HUDEP-2 (cell line): ENCODE measurements at regions not wholly inside any gene's neighbourhood (a gene's known extent, or its start where the extent isn't known, plus 50 kb on each side); places are given as distances from the start of the nearest gene placed in this dataset.

ENCODE experiments used
- DNase-seq, 76 experiments: peaks; one replicate each; lab custom pipeline; 2025; ENCODE audit not compliant: unreplicated experiment in 76 of 76; lab: John Stamatoyannopoulos, UW

DNA sequence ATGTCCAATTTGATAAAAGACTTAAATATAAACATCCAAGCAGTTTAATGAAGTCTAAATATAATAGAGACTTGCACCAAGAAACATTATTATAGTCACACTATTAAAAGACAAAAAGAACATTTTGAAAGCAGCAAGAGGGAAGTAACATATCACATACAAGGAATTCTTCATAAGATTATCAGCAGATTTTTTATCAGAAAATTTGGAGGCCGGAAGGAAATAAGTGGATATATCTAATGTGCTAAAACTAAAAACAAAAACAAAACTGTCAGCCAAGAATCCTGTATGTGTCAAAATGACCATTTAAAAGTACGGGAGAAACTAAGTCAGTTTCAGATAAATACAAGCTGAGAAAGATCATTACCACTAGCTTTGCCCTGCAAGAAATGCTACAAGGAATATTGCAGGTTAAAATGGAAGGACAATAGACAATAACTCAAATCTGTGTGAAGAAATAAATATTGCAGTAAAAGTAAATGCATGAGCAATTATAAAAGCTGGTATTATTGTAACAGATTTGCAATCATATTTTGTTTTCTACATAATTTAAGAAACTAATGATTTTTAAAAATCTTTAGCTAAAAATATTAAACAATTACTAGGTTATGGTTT, 1665.9 kb upstream of the PCDH20 start:
- no peak for DNase-seq

DNA sequence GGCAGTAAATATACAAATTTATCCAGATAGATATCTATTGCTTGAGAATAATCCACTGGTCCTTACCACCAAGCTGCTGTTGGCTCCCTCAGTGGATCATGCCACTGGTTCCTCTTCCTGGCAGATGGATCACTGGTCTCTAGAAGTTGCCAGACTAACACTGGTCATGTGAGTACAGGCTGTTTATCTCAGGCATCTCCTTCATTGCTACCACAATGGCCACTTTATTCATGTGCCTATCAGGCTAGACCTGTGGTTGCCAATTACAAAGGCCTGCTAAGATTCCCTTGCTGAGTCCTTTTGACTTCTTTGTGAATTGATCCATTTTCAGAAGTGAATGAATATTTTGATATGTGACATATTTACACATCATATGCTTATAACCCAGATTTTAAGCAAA, 1659.5 kb upstream of the PCDH20 start:
- DNase-seq: no peak

DNA sequence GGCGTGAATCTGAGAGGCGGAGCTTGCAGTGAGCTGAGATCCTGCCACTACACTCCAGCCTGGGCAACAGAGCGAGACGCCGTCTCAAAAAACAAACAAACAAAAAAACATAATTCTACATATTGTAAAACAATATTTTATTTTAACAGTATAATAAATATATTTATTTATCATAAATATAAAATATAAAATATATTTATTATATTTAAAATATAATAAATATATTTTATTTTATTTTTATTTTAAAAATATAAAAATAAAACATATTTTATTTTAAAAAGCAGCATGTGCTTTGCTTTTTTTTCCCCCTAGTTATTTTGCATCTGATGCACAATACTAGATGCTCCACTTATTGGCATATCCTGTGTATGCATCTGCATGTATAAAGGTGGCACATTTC, 1634.6 kb upstream of the PCDH20 start:
- no peak for DNase-seq

DNA sequence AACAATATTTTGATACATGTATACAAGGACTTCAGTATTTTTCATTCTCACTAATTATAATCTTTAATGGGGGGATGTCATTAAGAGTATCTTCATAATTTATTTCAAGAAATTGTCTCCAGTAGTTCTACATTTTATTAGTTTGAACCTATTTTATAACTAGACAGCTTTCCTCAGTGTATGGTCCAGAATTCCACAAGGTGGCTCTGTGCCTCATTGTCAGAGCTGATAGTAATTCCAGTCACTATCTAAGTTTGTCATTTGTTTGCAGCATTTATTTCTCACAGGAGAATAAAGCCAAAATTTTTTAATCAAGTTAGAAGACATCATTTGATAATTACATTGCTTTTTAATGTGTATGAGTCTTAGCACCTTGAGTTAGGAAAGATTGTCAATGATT, 1633.0 kb upstream of the PCDH20 start:
- DNase-seq: peak in 1 of 76 experiments; percentile 3

DNA sequence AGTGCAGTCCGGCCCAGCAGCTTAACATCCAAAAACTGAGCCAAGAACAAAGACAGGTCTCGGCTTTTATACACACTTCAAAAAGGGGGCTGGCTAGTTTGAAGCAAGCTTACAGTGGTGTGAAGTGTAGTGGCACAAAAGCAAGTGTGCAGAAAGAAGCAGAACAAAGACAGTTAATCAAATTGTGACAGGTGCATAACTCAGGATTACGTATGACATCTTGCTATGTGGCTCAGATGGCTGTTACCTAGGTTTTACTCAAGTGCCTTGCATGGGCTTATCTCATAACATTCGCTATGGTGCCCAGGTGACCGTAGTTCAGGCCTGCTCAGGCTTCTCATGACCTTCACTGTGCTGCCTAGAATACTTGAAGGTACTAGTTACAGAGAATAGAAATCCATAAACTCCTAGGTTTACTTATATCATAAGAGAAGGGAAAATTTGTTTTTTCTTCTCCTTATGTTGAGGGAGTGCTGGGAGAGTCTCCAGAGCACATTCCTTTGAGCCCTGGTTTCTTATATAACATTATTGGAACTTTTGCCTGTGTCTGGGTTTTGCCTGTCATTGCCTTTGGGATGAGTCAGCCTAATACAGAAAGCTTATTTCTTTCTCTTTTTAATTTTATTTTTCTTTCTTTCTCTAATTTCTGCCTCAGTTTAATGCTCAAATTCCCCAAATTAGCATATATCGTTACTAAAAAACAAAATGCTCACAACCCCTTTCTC, 1629.1 kb upstream of the PCDH20 start:
- no peak for DNase-seq

DNA sequence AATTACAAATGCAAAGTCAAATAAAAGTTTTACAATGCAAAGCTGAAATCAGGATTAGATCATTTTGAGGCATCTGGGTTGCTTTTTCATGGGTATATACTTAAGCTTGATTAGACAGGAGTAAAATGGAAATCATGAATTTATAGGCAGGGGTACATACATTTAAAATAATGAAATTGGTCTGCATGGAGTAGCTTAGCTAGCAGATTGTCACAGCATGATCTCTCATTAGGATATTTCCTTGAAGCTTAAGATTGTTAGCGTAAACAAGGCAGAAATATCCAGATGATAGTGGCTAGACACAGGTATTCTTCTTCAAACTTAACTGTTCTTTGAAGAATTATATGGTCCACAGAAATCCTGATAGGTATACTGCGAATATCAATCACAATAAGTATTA, 1627.0 kb upstream of the PCDH20 start:
- DNase-seq: no peak

DNA sequence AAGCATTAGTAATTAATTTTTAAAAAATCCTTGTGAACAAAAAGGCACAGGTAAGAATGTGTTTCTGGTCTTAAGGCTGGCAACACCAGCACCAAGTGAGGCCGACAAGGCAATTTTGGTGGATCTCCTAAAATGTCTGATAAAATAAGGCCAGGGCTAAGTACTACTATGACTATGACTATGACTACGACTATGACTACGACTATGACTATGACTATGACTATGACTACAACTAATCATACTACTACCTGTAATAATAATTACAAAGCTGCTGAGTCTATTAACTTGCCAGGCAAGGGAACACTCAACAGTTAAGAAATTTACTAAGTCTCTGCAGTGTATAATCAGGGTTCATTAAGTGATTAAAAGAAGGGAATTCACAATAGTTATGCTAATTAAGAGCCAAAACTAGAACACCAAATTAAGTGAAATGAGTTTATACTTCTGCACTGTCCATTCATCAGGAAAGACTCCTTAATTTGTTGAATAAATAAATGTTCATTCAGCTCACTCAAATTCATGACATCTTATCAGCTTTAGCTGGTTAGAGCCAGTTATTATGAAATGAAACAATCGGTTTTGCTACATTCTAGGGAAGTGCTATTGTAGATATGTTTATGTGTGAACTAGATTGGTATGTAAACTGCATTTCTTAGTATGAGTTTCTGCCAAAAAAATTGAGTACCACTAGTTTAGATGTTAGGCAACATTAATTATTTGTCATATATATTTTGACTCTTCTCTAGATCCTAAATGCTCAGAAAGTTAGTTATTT, 1626.2 kb upstream of the PCDH20 start:
- DNase-seq: no peak

DNA sequence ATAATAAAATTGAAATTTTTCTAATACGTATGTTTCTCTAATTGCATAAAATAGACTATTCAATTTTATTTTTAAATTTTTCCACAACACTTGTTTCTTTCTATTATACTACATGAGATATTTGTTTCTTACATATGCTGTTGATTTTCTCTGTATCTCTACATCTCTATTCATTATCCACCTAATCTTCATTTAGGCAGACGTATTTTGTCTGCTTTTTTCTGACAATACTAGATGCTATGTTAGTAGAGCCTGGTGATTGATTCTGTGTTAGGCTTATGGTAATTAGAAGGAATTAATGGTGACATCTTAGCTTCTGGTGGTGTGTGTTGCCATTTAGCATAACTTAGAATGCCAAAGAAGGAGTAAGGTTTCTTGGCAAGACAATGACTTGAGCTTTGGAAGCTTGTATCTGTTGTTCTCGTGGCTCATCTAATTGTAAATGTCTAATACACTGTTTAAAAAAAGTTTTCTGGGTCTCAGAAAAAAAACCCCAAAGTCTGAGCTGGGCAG, 1610.7 kb upstream of the PCDH20 start:
- DNase-seq: no peak

DNA sequence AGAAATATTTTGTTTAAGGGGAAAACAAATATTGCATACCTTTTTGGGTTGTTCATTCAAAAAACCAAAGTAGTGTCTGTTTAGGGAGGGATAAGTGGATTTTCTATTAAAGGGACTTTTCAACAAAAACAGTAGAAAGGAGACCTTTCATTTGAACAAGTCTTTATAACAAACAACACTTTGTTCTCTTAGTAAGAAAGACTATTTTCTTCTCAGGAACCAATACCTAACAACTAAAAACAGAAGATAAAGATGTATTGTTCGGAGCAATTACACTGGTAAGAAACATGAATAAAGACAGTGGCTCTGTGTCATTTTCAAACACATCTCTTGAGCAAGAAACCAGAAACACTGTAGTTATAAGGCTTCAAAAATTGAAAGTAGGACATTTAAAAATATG, 1610.1 kb upstream of the PCDH20 start:
- no peak for DNase-seq

DNA sequence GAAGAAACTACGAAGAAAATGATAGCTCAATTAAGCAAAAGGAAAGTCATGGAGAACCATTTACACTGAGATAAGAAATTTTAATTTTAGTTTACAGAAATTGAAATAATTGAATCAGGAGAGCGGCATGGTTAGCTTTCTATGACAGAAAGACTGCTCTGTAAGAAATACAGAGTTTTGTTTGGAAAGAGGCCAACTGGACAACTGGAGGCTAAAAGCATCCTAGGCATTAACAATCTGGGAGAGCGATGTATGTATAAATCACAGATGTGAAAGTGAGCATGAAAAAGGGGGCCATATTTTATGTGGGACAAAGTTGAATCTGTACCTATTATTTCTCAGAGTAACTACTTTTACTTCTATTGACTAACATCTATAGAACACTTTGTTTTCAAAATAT, 1608.8 kb upstream of the PCDH20 start:
- no peak for DNase-seq

DNA sequence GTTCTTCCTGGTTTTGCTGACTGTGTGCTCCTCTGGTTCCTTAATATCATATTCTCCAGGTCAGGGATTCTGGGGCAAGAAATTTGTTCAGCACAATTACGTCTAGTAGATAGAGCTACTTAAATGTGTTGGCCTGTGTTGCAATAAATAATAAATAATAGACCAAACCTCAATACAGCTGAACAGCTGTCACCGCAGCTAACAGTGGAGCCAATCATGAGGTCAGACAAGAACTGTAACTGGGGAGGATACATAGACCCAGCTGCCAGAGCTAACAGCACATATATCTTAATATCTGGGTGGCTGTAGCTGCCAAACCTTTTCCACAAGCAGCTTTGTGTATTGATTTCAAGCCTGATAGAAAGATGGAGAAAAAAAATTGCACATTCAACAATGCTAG, 1596.3 kb upstream of the PCDH20 start:
- DNase-seq: no peak

DNA sequence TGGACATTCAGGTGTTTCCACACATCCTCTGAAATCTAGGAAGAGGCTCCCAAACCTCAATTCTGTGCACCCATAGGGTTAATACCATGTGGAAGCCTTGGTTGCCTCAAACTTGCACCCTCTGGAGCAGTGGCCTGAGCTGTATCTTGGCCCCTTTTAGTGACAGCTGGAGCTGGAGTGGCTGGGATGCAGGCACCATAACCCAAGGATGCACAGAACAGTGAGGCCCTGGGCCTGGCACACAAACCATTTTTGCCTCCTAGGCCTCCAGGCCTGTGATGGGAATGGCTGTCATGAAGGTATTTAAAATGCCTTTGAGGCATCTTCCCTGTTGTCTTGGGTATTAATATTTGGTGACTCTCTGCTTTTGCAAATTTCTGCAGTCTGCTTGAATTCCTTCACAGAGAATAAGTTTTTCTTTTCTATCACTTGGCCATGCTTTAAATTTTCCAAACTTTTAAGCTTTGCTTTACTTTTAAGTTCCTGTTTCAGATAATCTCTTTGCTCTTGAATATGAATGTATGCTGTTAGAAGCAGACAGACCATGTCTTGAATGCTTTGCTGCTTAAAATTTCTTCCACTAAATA, 1594.5 kb upstream of the PCDH20 start:
- DNase-seq: no peak

DNA sequence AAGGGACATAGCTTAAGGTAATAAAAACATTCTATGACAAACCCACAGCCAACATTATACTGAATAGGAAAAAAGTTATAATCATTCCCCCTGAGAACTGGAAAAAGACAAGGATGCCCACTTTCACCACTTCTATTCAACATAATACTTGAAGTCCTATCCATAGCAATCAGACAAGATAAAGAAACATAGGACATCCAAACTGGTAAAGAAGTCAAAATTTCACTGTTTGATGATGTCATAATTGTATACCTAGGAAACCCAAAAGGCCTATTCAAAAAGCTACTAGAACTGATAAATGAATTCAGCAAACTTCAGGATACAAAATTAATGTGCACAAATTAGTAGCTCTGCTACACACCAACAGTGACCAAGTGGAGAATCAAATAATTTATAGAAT, 1590.0 kb upstream of the PCDH20 start:
- DNase-seq: no peak

DNA sequence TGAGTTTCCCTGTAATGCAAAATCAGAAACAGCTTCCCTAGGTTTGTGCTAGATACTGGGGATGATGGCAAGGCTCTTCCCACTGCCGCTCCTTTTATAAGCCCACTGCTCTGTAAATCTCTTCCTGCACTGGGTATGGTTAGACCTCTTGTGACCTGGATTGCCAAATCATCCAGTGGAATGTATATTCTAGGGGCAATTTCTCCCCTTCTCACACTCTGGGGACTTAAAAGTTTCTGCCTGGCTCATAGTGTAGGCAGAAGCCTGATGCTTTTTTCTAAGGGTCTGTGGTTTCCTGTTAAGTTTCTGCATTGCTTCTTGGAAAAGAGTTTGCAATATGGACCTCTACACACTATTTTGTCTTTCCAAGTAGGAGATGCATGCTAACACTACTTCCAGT, 1582.0 kb upstream of the PCDH20 start:
- DNase-seq: no peak

DNA sequence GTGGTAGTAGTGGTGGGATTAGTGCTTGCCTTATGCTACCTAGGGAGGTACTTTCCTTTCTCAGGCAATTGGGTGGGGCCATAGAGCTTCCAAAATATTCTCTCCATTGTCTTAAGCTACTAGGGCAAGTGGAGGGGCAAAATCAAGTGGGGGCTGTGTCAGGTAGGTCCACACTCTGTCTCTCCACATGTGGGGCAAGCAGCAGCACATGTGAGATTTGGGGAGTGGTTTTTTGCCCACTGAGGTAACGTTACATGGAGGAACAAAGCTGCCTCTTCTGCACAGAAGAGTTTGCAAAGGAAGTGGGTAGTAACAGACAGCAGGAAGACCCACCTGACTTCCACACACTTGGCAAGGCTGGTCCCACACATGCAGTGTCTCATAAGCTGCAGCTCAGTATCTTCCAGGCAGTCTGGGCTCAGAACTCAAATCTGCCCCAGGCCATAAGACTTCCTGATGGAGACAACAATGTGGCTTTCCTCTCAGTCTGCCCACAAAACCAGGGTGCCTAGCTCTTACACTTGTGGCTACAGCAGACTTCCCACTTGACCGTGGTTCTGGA, 1581.5 kb upstream of the PCDH20 start:
- DNase-seq: no peak

DNA sequence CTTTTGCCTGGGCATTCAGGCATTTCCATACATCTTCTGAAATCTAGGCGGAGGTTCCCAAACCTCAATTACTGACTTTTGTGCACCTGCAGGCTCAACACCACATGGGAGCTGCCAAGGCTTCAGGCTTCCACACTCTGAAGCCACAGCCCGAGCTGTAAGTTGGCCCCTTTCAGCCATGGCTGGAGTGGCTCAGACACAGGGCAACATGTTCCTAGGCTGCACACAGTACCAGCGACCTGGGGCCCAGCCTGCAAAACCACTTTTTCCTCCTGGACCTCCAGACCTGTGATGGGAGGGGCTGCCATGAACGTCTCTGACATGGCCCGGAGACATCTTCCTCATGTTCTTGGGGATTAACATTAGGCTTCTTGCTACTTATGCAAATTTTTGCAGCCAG, 1558.2 kb upstream of the PCDH20 start:
- DNase-seq: no peak

DNA sequence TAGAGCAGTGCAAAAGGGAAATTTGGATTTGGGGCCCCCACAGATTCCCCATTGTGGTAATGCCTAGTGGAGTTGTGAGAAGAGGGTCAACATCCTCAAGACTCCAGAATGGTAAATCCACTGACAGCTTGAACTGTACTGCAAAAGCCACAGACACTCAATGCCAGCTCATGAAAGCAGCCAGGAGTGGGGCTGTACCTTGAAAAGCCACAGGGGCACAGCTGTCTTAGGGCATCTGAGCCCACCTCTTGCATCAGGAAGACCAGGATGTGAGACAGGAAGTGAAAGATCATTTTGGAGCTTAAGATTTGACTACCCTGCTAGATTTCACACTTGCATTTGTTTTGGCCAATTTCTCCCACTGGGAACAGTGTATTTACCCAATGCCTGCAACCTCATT, 1548.9 kb upstream of the PCDH20 start:
- no peak for DNase-seq

DNA sequence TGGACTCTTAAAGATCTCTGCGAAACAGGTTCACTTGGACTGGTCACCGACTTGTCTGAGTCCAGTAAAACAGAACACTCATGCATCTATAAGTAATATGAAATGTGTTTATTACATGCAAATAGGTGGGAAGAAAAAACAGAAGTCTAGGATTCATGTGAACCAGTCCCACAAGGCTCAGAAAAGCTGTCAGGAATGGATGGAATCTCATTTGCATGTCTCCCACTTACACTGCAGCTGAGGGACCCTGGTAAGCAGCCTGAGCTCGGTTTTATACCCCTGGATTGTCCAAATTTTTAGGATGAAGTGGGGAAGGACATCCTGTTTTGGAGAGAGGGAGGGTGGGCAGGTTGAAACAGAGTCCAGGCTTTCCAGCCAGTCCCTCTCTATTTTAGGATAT, 1545.1 kb upstream of the PCDH20 start:
- DNase-seq: no peak

DNA sequence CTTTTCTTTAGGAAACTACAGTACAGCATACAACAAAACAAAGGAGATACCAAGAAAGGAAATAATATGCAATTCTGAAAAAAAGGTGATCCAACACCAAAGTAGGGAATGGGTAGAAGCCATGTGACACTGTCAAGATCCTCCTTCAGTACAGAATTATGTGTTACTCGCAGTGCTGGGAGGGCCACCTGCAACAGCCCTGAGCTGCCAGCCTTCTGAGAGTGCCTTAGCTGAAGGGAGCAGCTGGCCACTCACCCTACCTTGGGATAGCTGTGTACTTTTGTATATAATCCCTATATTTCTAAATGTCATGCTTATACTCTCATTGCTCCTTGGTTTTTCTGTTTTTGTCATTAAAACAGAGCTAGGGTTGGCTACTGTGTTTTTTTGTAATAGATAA, 1518.2 kb upstream of the PCDH20 start:
- DNase-seq: no peak

DNA sequence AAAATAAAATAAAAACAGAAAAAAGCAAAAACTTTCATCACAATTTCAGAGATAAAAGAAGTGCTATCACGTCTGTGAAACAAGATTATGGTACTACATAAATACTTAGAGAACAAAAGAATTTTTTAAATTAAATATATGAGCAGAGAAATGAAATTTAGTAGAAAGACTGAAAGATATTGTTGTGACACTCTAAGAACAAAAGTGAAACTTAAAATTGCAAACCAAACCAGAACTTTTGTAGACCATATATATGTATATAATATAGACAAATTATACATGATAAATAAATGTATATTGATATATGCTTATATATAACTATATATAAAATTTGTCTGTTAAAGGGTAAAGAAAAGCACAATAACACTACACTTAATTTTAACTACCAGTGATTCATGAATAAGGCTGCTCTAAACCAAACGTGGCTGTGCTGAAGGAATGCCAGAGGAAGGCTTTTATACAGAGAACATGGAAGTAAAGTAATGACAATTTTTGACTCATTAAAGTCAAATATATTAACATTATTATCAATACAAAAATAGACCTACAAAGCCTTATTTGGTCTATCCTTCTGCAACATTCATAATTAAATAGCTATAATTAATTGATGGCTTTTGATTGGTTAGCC, 1516.7 kb upstream of the PCDH20 start:
- no peak for DNase-seq

DNA sequence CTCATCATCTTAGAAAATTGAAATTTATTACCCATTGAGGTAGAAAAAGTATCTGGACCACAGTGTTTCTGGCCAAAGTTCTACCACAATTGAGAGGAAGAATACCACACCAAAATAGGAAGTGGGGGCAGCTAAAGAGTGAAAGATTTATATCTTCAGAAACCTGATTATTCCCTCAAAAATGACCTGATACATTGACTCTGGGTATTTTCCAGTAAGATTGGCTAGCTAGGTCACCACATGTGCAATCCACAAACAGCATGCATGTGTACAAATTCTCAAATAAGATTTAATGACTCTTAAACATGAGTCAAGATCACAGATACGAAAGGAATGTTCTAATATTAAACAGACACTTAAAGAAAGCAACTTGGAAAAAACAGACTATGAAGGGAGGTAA, 1516.2 kb upstream of the PCDH20 start:
- DNase-seq: no peak
